ENCODE measurements at regions not wholly inside any gene's neighbourhood (a gene's known extent, or its start where the extent isn't known, plus 50 kb on each side); places are given as distances from the start of the nearest gene placed in this dataset.

DNA sequence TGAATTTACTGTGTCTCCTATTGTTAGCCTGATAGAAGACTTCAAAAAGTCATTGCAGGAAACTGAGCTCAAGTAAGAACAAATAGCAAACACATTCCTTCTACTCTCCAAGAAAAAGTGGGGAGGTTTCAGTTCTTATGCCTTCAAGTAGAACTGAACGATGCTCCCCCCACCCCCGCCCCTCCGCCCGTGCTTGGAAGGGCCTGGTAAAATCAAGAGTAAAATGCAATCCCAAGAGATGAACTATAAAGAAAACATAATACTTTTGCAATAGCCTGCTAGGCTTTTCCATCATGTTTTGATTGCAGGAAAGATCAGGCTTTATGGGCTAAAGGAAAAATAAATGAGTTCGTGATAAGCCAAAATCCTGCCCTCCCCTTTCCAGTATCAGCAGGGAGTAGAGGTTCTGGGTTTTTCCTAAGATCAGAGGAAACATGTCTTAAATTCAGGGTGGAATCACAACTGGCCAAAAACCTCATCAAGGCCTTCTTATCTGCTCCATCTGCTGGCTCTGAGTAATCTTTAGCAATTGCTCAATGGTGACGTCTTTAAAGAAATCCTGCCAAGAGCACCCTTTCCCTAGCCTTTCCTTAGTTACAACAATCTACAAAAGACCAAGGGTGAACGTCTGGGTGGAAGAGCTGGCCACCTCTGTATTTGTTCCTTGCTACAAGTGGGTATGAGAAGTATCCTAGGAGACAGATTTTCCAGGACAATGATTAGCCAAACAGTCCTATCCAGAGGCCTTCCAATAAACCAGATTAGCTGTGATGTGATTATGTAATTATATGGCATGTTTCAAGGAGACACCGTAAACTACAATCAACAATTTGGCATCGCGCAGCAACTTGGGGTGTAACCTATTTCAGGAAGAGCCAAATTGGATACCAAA is 66.3 kb upstream of the FAM9C start:
- no peak for TF ChIP-seq FOXJ3 (CRISPR knock-in tag; IDR thresholded peaks at IDR 0.05)
- TF ChIP-seq RFX5 (IDR thresholded peaks at IDR 0.05; ENCODE audit: low read length) = no peak
- no peak for TF ChIP-seq GABPA (IDR thresholded peaks at IDR 0.05; ENCODE audit: low read depth)
- no peak for TF ChIP-seq SIN3A (IDR thresholded peaks at IDR 0.05; ENCODE audit: borderline replicate concordance, low read depth, low read length)
- TF ChIP-seq, protein P1, sequence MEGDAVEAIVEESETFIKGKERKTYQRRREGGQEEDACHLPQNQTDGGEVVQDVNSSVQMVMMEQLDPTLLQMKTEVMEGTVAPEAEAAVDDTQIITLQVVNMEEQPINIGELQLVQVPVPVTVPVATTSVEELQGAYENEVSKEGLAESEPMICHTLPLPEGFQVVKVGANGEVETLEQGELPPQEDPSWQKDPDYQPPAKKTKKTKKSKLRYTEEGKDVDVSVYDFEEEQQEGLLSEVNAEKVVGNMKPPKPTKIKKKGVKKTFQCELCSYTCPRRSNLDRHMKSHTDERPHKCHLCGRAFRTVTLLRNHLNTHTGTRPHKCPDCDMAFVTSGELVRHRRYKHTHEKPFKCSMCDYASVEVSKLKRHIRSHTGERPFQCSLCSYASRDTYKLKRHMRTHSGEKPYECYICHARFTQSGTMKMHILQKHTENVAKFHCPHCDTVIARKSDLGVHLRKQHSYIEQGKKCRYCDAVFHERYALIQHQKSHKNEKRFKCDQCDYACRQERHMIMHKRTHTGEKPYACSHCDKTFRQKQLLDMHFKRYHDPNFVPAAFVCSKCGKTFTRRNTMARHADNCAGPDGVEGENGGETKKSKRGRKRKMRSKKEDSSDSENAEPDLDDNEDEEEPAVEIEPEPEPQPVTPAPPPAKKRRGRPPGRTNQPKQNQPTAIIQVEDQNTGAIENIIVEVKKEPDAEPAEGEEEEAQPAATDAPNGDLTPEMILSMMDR (IDR thresholded peaks at IDR 0.05) = no peak
- no peak for TF ChIP-seq CHD2 (IDR thresholded peaks at IDR 0.05; ENCODE audit: low read length, partially characterized antibody)
- TF ChIP-seq MAX (IDR thresholded peaks at IDR 0.05; ENCODE audit: low read depth) = 0 out of 2 replicates have a peak, but pooled peaks have one; percentile 30
- TF ChIP-seq RCOR1 (IDR thresholded peaks at IDR 0.05; ENCODE audit: low read length) = no peak
- no peak for TF ChIP-seq TAF1 (IDR thresholded peaks at IDR 0.05; ENCODE audit: borderline replicate concordance, low read depth, low read length)
- TF ChIP-seq EZH2phosphoT487 (IDR thresholded peaks at IDR 0.05; ENCODE audit: borderline replicate concordance, low read depth) = no peak
- peak; percentile 94 for TF ChIP-seq JUND (IDR thresholded peaks at IDR 0.05)
- no peak for TF ChIP-seq USF2 (IDR thresholded peaks at IDR 0.05; ENCODE audit: borderline replicate concordance, low read depth, low read length)
- peak; percentile 77; the same call in 1 of the 2 replicates for TF ChIP-seq RXRA (IDR thresholded peaks at IDR 0.05; ENCODE audit: borderline replicate concordance, low read depth)
- peak; percentile 63; the same call in 1 of the 2 replicates for TF ChIP-seq POLR2AphosphoS5 (IDR thresholded peaks at IDR 0.05; ENCODE audit: low read depth, low read length)
